ENCODE measurements at regions not wholly inside any gene's neighbourhood (a gene's known extent, or its start where the extent isn't known, plus 50 kb on each side); places are given as distances from the start of the nearest gene placed in this dataset.
A peak's percentile ranks its signal among the peaks of the same experiment; 100 is the strongest.

GRCh38 chr16:66081775-66082366 lies 284.6 kb upstream of the CDH5 start:
- TF ChIP-seq ATF3 (CRISPR knock-in tag; conservative IDR thresholded peaks at IDR 0.05), result no peak
- no peak for TF ChIP-seq OVOL2 (CRISPR knock-in tag; IDR thresholded peaks at IDR 0.05; ENCODE audit: borderline replicate concordance)
- TF ChIP-seq JAZF1 (CRISPR knock-in tag; IDR thresholded peaks at IDR 0.05), result no peak
- TF ChIP-seq RELA (CRISPR knock-in tag; IDR thresholded peaks at IDR 0.05; ENCODE audit: borderline replicate concordance), result no peak
- peak; percentile 86; the same call in 1 of the 2 replicates for TF ChIP-seq NFE2L1 (CRISPR knock-in tag; IDR thresholded peaks at IDR 0.05)
- POLR2A ChIA-PET, result no interaction called here
- Mint-ChIP-seq H3K27ac (peak overlapping the region; percentile 44; the same call in 1 of the 2 replicates), H3K9me3 (peaks cover 4% of the 10 kb centered on the region; the same call in 1 of the 2 replicates), H3K36me3 (no peaks in the 10 kb centered on the region), H3K4me1 (peaks cover 34% of the 10 kb centered on the region), H3K27me3 (ENCODE audit: low read depth) (peaks cover 2% of the 10 kb centered on the region; the same call in 1 of the 2 replicates), H3K4me3 (no peak overlapping the region)
- CTCF ChIA-PET, result interaction anchor here (1.0 kb wide), 1 partner anchor 9 kb away, joined by 3 read pairs; no protein-coding TSS in a partner anchor
- no peak for DNase-seq (ENCODE audit: low spot score)
- ATAC-seq, result peak; percentile 98

GRCh38 chr16:66079671-66080334 lies 286.7 kb upstream of the CDH5 start:
- ChIA-PET CTCF (no interaction called here), POLR2A (no interaction called here)
- TF ChIP-seq RORB (CRISPR knock-in tag; IDR thresholded peaks at IDR 0.05) (no peak), HMGA2 (CRISPR knock-in tag; IDR thresholded peaks at IDR 0.05) (no peak), ZNF317 (CRISPR knock-in tag; IDR thresholded peaks at IDR 0.05; ENCODE audit: borderline replicate concordance, low read depth) (no peak), GABPB1 (CRISPR knock-in tag; IDR thresholded peaks at IDR 0.05) (no peak), SOX15 (CRISPR knock-in tag; IDR thresholded peaks at IDR 0.05) (no peak), NR2C2 (CRISPR knock-in tag; IDR thresholded peaks at IDR 0.05) (no peak), PRRX2 (CRISPR knock-in tag; IDR thresholded peaks at IDR 0.05) (no peak)
- TF ChIP-seq, protein P1, sequence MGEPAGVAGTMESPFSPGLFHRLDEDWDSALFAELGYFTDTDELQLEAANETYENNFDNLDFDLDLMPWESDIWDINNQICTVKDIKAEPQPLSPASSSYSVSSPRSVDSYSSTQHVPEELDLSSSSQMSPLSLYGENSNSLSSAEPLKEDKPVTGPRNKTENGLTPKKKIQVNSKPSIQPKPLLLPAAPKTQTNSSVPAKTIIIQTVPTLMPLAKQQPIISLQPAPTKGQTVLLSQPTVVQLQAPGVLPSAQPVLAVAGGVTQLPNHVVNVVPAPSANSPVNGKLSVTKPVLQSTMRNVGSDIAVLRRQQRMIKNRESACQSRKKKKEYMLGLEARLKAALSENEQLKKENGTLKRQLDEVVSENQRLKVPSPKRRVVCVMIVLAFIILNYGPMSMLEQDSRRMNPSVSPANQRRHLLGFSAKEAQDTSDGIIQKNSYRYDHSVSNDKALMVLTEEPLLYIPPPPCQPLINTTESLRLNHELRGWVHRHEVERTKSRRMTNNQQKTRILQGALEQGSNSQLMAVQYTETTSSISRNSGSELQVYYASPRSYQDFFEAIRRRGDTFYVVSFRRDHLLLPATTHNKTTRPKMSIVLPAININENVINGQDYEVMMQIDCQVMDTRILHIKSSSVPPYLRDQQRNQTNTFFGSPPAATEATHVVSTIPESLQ (CRISPR knock-in tag; IDR thresholded peaks at IDR 0.05), result no peak
- H3K36me3 Mint-ChIP-seq, result no peaks in the 10 kb centered on the region
- no peak for DNase-seq (ENCODE audit: low spot score)
- no peak overlapping the region for H3K27ac Mint-ChIP-seq
- ATAC-seq, result no peak
- H3K4me1 Mint-ChIP-seq, result peaks cover 34% of the 10 kb centered on the region
- no peak overlapping the region for H3K4me3 Mint-ChIP-seq
- no peaks in the 10 kb centered on the region for H3K27me3 Mint-ChIP-seq (ENCODE audit: low read depth)
- no peaks in the 10 kb centered on the region for H3K9me3 Mint-ChIP-seq

DNA sequence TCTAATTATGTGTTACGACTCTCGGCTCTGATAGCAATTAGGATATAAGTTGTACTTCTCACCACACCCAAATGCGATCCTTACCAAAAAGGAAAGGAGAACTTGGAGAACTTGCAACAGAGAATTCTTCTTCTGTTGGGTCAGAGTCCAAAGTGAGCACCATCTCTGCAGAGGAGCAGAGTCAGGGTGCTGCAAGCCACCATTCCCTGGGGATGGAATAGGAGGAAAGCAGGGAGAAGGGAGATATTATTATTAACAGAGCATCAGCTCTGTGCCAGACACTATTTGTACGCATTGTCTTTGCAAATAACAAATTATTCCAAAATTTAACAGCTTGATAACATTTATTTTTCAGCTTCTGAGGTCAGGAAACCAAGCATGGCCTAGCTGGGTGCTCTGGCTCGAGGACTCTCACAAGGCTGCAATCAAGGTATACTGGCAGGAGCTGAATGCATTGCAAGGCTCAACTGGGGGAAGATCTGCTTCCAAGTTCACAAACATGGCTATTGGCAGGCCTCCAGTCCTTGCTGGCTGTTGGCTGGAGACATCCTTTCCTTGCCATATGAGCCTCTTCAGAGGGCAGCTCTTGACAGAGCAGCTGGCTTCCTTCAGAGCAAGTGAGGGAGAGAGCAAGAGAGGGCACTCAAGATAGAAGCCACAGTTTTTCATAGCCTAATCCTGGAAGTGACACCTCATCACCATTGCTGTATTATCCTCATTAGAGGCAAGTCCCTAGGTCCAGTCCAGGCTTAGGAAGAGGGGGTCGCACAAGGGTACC lies 296.2 kb upstream of the CDH5 start:
- ChIA-PET POLR2A (no interaction called here), CTCF (no interaction called here)
- Mint-ChIP-seq H3K27ac (no peak overlapping the region), H3K27me3 (ENCODE audit: low read depth) (no peaks in the 10 kb centered on the region; the same call in 1 of the 2 replicates), H3K4me3 (no peak overlapping the region), H3K4me1 (peaks cover 9% of the 10 kb centered on the region), H3K9me3 (peaks cover 12% of the 10 kb centered on the region), H3K36me3 (no peaks in the 10 kb centered on the region)
- TF ChIP-seq NR2C2 (CRISPR knock-in tag; IDR thresholded peaks at IDR 0.05) (no peak), SMAD4 (CRISPR knock-in tag; IDR thresholded peaks at IDR 0.05) (no peak), GRHL2 (CRISPR knock-in tag; IDR thresholded peaks at IDR 0.05; ENCODE audit: insufficient replicate concordance, severe bottlenecking) (no peak), ZNF219 (CRISPR knock-in tag; IDR thresholded peaks at IDR 0.05; ENCODE audit: borderline replicate concordance) (no peak), ZNF671 (CRISPR knock-in tag; IDR thresholded peaks at IDR 0.05) (no peak), ZBTB21 (CRISPR knock-in tag; IDR thresholded peaks at IDR 0.05; ENCODE audit: borderline replicate concordance) (no peak), KAT7 (CRISPR knock-in tag; IDR thresholded peaks at IDR 0.05; ENCODE audit: borderline replicate concordance) (no peak), PRRX2 (CRISPR knock-in tag; IDR thresholded peaks at IDR 0.05) (no peak), ZNF317 (CRISPR knock-in tag; IDR thresholded peaks at IDR 0.05; ENCODE audit: borderline replicate concordance, low read depth) (no peak), ZNF281 (CRISPR knock-in tag; IDR thresholded peaks at IDR 0.05) (no peak), SP1 (CRISPR knock-in tag; conservative IDR thresholded peaks at IDR 0.05) (no peak), MLX (CRISPR knock-in tag; IDR thresholded peaks at IDR 0.05) (no peak)
- TF ChIP-seq, protein P1 (CRISPR knock-in tag; IDR thresholded peaks at IDR 0.05), result no peak
- no peak for ATAC-seq
- DNase-seq (ENCODE audit: low spot score), result no peak

Measured in WTC11 (cell line).